ENCODE measurements at regions not wholly inside any gene's neighbourhood (a gene's known extent, or its start where the extent isn't known, plus 50 kb on each side); places are given as distances from the start of the nearest gene placed in this dataset.

DNA sequence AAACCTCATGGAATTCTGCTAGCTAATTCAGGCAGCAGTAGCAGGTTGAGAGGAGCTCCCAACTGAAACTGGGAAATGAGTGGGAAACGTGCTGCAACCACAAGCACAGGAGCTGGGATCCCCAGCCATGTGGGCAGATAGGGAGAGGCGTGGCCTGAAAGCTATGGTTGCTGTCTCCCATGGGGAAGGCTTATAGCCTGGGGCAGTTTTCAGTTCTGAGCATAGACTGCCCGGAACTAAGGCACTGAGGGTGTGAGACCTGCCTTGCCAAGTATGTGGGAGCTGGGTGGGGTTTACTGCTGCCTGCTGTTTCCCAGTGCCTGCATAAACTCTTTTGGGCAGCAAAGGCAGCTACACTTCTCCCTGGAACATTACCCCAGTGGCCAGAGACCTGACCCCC is 229.5 kb downstream of the TUSC7 start:
- DNase-seq = no peak
- H3K27me3 Mint-ChIP-seq (ENCODE audit: low read depth, poor library complexity) = no peaks in the 10 kb centered on the region

DNA sequence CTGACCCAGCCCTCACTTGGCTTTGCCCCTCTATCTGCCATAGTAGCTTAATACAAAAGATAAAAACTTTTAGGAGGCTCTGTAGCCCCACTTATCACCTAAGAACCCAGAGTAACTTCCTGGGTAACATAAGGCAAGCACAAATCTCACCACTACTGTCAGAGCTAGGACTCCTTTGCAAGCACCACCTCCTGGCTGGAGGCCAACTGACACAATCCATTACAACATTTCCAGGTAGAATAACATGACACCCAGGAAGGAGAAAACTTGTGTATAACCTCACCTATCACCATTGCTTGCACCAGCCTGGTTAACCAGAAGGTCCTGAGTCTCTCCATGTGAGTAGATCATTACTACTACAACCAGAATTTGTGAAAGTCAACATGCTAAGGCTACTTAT is 230.0 kb downstream of the TUSC7 start:
- H3K4me3 Mint-ChIP-seq = no peak overlapping the region
- H3K27me3 Mint-ChIP-seq (ENCODE audit: low read depth, poor library complexity) = no peaks in the 10 kb centered on the region
- DNase-seq = no peak
- TF ChIP-seq, protein P1, sequence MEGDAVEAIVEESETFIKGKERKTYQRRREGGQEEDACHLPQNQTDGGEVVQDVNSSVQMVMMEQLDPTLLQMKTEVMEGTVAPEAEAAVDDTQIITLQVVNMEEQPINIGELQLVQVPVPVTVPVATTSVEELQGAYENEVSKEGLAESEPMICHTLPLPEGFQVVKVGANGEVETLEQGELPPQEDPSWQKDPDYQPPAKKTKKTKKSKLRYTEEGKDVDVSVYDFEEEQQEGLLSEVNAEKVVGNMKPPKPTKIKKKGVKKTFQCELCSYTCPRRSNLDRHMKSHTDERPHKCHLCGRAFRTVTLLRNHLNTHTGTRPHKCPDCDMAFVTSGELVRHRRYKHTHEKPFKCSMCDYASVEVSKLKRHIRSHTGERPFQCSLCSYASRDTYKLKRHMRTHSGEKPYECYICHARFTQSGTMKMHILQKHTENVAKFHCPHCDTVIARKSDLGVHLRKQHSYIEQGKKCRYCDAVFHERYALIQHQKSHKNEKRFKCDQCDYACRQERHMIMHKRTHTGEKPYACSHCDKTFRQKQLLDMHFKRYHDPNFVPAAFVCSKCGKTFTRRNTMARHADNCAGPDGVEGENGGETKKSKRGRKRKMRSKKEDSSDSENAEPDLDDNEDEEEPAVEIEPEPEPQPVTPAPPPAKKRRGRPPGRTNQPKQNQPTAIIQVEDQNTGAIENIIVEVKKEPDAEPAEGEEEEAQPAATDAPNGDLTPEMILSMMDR (IDR thresholded peaks at IDR 0.05) = no peak
- no peaks in the 10 kb centered on the region for H3K36me3 Mint-ChIP-seq (ENCODE audit: low read depth)
- H3K4me1 Mint-ChIP-seq = no peaks in the 10 kb centered on the region
- H3K9me3 Mint-ChIP-seq = peaks cover 15% of the 10 kb centered on the region
- no peak overlapping the region for H3K27ac Mint-ChIP-seq

More for the DNA sequence above, 229.5 kb downstream of the TUSC7 start:
- H3K36me3 Mint-ChIP-seq (ENCODE audit: low read depth) = no peaks in the 10 kb centered on the region
- no peaks in the 10 kb centered on the region for H3K4me1 Mint-ChIP-seq
- H3K4me3 Mint-ChIP-seq = no peak overlapping the region
- H3K9me3 Mint-ChIP-seq = peaks cover 10% of the 10 kb centered on the region
- TF ChIP-seq, protein P1 (IDR thresholded peaks at IDR 0.05) = no peak
- no peak overlapping the region for H3K27ac Mint-ChIP-seq

DNA sequence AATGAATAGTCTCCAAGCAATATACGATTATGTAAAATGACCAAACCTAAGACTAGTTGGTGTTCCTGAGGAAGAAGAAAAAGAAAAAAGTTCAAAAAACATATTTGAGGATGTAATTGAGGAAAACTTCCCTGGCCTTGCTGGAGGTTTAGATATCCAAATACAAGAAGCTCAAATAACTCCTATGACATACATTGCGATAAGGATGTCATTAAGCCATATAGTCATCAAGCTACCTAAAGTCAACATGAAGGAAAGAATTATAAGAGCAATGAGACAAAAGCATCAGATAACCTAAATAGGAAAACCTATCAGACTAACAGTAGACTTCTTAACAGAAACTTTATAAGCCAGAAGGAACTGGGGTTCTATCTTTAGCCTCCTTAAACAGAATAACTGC is 231.1 kb downstream of the TUSC7 start:
- Mint-ChIP-seq H3K27ac (no peak overlapping the region), H3K4me1 (no peaks in the 10 kb centered on the region), H3K9me3 (peaks cover 18% of the 10 kb centered on the region), H3K4me3 (no peak overlapping the region), H3K36me3 (ENCODE audit: low read depth) (no peaks in the 10 kb centered on the region), H3K27me3 (ENCODE audit: low read depth, poor library complexity) (no peaks in the 10 kb centered on the region)
- TF ChIP-seq, protein P1 (IDR thresholded peaks at IDR 0.05) = no peak
- DNase-seq = no peak

DNA sequence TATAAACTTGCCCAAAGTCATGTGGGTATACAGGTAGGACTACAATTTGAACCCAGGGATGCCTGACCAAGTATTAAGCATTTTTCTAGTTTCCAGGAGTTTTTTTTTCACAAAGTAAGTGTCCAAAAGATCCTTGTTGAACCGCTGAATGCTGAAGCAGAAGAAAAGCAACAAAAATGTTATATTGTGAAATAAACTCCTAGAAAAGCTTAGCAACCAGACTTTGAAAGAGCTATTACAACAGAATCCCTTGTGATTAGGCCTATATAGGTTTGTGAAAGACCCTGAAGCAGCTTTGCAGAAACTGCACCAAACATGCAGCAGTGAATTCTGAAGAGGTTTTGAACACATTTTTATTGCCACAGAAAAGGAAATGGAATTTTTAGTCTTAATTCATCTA is 236.8 kb downstream of the TUSC7 start:
- Mint-ChIP-seq H3K27me3 (ENCODE audit: low read depth, poor library complexity) (no peaks in the 10 kb centered on the region), H3K9me3 (peaks cover 18% of the 10 kb centered on the region), H3K4me1 (no peaks in the 10 kb centered on the region), H3K4me3 (no peak overlapping the region), H3K36me3 (ENCODE audit: low read depth) (no peaks in the 10 kb centered on the region), H3K27ac (no peak overlapping the region)
- DNase-seq = no peak
- TF ChIP-seq, protein P1 (IDR thresholded peaks at IDR 0.05) = no peak

DNA sequence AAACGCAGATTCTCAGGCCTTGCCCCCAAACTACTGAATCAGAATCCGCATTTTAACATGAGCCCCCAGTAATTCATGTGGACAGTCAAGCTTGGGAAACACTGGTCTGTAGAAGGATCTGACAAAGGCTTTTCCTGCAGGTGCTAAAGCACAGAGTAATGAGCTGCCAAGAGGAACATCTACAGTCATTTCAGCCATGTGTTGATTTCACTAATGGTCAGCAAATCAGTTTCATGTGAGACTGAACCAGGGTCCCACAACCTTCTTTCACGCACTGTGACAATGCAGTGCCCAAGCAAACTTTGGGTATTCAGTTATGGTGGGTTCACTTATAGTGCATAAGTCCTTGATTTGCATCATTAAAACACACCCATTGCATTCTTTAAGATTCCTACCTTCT is 237.6 kb downstream of the TUSC7 start:
- H3K27ac Mint-ChIP-seq = no peak overlapping the region

DNA sequence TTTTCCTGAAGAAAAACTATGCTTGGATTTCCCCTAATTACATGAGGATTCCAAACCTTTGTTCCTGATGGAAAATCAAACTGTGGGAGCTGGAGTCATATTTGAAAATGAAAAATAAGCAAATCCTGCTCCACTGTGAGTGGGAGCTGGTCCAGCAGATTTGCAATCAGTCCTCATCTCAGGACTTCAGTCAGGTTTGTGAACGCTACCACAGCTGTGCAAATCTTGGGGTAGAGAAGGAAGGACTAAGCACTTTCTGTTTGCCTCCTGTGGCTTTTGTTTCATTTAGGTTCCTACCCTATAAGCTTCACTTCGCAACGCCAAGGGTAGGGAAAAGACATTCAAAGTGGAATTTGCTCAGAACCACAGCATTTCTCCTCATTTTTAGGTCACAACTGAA is 238.2 kb downstream of the TUSC7 start:
- no peaks in the 10 kb centered on the region for H3K4me1 Mint-ChIP-seq
- H3K27me3 Mint-ChIP-seq (ENCODE audit: low read depth, poor library complexity) = no peaks in the 10 kb centered on the region
- TF ChIP-seq, protein P1 (IDR thresholded peaks at IDR 0.05) = no peak
- no peak overlapping the region for H3K27ac Mint-ChIP-seq
- H3K9me3 Mint-ChIP-seq = peaks cover 18% of the 10 kb centered on the region
- no peak for DNase-seq
- no peak overlapping the region for H3K4me3 Mint-ChIP-seq
- no peaks in the 10 kb centered on the region for H3K36me3 Mint-ChIP-seq (ENCODE audit: low read depth)

More for the DNA sequence above, 237.6 kb downstream of the TUSC7 start:
- TF ChIP-seq, protein P1 (IDR thresholded peaks at IDR 0.05) = no peak
- H3K4me1 Mint-ChIP-seq = no peaks in the 10 kb centered on the region
- H3K4me3 Mint-ChIP-seq = no peak overlapping the region
- H3K9me3 Mint-ChIP-seq = peaks cover 18% of the 10 kb centered on the region
- H3K36me3 Mint-ChIP-seq (ENCODE audit: low read depth) = no peaks in the 10 kb centered on the region
- no peak for DNase-seq
- H3K27me3 Mint-ChIP-seq (ENCODE audit: low read depth, poor library complexity) = no peaks in the 10 kb centered on the region

Data from nephron progenitor cell (in vitro differentiated cells).